H1 (cell line): ENCODE measurements at regions not wholly inside any gene's neighbourhood (a gene's known extent, or its start where the extent isn't known, plus 50 kb on each side); places are given as distances from the start of the nearest gene placed in this dataset.

Source experiments
- CTCF ChIA-PET: fragments of 300-600 bp; sonication (Branson Sonifier 250); formaldehyde crosslinking; loops from one replicate; lab custom pipeline; 2021; ENCODE audit not compliant: partially characterized antibody; lab: Charles Lee
- POLR2A ChIA-PET: fragments of 300-600 bp; sonication (Branson Sonifier 250); formaldehyde crosslinking; loops from one replicate; lab custom pipeline; 2021; ENCODE audit warnings: inconsistent platforms; ENCODE audit not compliant: partially characterized antibody; lab: Charles Lee
- DNase-seq, 2 experiments: peaks; one replicate each; pipeline versions ENCODE4 v3.0.0 to v3.0.0-alpha.2; 2010 to 2022; ENCODE audit warnings: low spot score in 2 of 2, low read depth in 1 of 2, mixed read lengths in 1 of 2
- FAIRE-seq: peaks from 2 replicates; lab custom pipeline; 2011; peaks lifted over from hg19 to GRCh38; lab: Jason Lieb, UNC
- H2AFZ ChIP-seq: 2 replicates; pipeline ENCODE4 v1.8.1; 2012; ENCODE audit warnings: low read length, inconsistent platforms
- H2AK5ac ChIP-seq: 2 replicates; pipeline ENCODE4 v1.6.1; 2013; ENCODE audit warnings: low read depth, low read length
- H2BK120ac ChIP-seq: replicated peaks from 2 replicates; pipeline ENCODE3; 2013; ENCODE audit warnings: low read depth, low read length, inconsistent platforms
- H2BK12ac ChIP-seq: 2 replicates; pipeline ENCODE4 v1.6.1; 2013; ENCODE audit warnings: low read depth, low read length
- H2BK15ac ChIP-seq: 2 replicates; pipeline ENCODE4 v1.6.1; 2013; ENCODE audit warnings: low read length
- H2BK20ac ChIP-seq: 2 replicates; pipeline ENCODE4 v1.6.1; 2013; ENCODE audit warnings: low read length
- H2BK5ac ChIP-seq: 2 replicates; pipeline ENCODE4 v1.6.1; 2013; ENCODE audit warnings: low read depth, low read length
- H3K14ac ChIP-seq: 2 replicates; pipeline ENCODE4 v1.6.1; 2013; ENCODE audit warnings: inconsistent platforms; ENCODE audit not compliant: insufficient read length
- H3K18ac ChIP-seq: 2 replicates; pipeline ENCODE4 v1.6.1; 2013; ENCODE audit warnings: low read length; ENCODE audit errors: extremely low read depth
- H3K23ac ChIP-seq: 2 replicates; pipeline ENCODE4 v1.6.1; 2013; ENCODE audit warnings: inconsistent platforms; ENCODE audit not compliant: insufficient read length
- H3K23me2 ChIP-seq: 2 replicates; pipeline ENCODE4 v1.6.1; 2013; ENCODE audit warnings: low read depth, low read length
- H3K27ac ChIP-seq: 2 replicates; pipeline ENCODE4 v1.6.1; 2011; ENCODE audit warnings: low read depth, low read length, inconsistent platforms
- H3K27me3 ChIP-seq, 4 experiments: replicated peaks in 1 of 4; 1 replicate in 1 of 4; 2 replicates in 3 of 4; pipeline versions ENCODE4 v1.6.1 to v1.8.1; 2011 to 2013; ENCODE audit warnings: low read length in 3 of 4, mild to moderate bottlenecking in 3 of 4, inconsistent platforms in 2 of 4, mixed read lengths in 2 of 4, moderate library complexity in 1 of 4; ENCODE audit not compliant: control insufficient read depth in 3 of 4, insufficient read depth in 3 of 4; ENCODE audit errors: extremely low read depth in 1 of 4
- H3K36me3 ChIP-seq, 4 experiments: 2 replicates each; pipeline versions ENCODE4 v1.6.1 to v1.8.1; 2011 to 2013; ENCODE audit warnings: mild to moderate bottlenecking in 4 of 4, low read length in 3 of 4, moderate library complexity in 2 of 4, control low read depth in 1 of 4, inconsistent platforms in 1 of 4; ENCODE audit not compliant: insufficient read depth in 4 of 4, control insufficient read depth in 2 of 4
- H3K4ac ChIP-seq: replicated peaks from 2 replicates; pipeline ENCODE3; 2013; ENCODE audit warnings: low read length, low read depth, mixed read lengths, inconsistent platforms; ENCODE audit not compliant: insufficient read length
- H3K4me1 ChIP-seq, 4 experiments: replicated peaks in 1 of 4; 1 replicate in 1 of 4; 2 replicates in 3 of 4; pipeline versions ENCODE4 v1.6.1 to v1.8.1; 2011 to 2013; ENCODE audit warnings: low read length in 3 of 4, inconsistent platforms in 2 of 4, mixed read lengths in 1 of 4; ENCODE audit not compliant: insufficient read depth in 4 of 4, control insufficient read depth in 3 of 4
- H3K4me2 ChIP-seq, 2 experiments: 2 replicates each; pipeline versions ENCODE4 v1.6.1 to v1.8.1; 2011 to 2013; ENCODE audit warnings: low read depth in 2 of 2, low read length in 2 of 2, control low read depth in 1 of 2, inconsistent platforms in 1 of 2, mild to moderate bottlenecking in 1 of 2; ENCODE audit not compliant: insufficient read depth in 1 of 2
- H3K4me3 ChIP-seq, 4 experiments: fragments of 200-600, 300-600 bp in 1 of 4; sonication (generic), shearing (Covaris generic), sonication (Bioruptor Twin) in 1 of 4; 2 replicates each; pipeline versions ENCODE4 v1.5.1 to v1.8.1; 2011 to 2016; ENCODE audit warnings: low read length in 4 of 4, low read depth in 3 of 4, control low read depth in 2 of 4, inconsistent platforms in 2 of 4, mild to moderate bottlenecking in 2 of 4, mixed read lengths in 1 of 4, moderate library complexity in 1 of 4; ENCODE audit not compliant: insufficient read depth in 2 of 4; ENCODE audit errors: extremely low read depth in 1 of 4
- H3K56ac ChIP-seq: replicated peaks from 2 replicates; pipeline ENCODE3; 2013; ENCODE audit warnings: low read depth, mild to moderate bottlenecking, mixed read lengths, low read length, inconsistent platforms; ENCODE audit not compliant: insufficient read length
- H3K79me1 ChIP-seq: 2 replicates; pipeline ENCODE4 v1.6.1; 2013; ENCODE audit warnings: low read depth, low read length, control low read depth
- H3K79me2 ChIP-seq, 2 experiments: 2 replicates each; pipeline versions ENCODE4 v1.6.1 to v1.8.1; 2012 to 2013; ENCODE audit warnings: low read length in 2 of 2, mild to moderate bottlenecking in 2 of 2, inconsistent platforms in 1 of 2; ENCODE audit not compliant: insufficient read depth in 2 of 2, control insufficient read depth in 1 of 2
- H3K9ac ChIP-seq, 4 experiments: replicated peaks in 1 of 4; 1 replicate in 1 of 4; 2 replicates in 3 of 4; pipeline versions ENCODE4 v1.6.1 to v1.8.1; 2011 to 2013; ENCODE audit warnings: low read depth in 3 of 4, low read length in 3 of 4, control low read depth in 2 of 4, mild to moderate bottlenecking in 2 of 4, moderate library complexity in 2 of 4, inconsistent platforms in 1 of 4; ENCODE audit errors: extremely low read depth in 1 of 4
- H3K9me3 ChIP-seq, 2 experiments: 2 replicates each; pipeline versions ENCODE4 v1.6.1 to v1.8.1; 2012 to 2013; ENCODE audit warnings: mild to moderate bottlenecking in 2 of 2, moderate library complexity in 2 of 2, control low read depth in 1 of 2, inconsistent platforms in 1 of 2, low read depth in 1 of 2, low read length in 1 of 2, mixed read lengths in 1 of 2; ENCODE audit not compliant: insufficient read depth in 2 of 2
- H4K20me1 ChIP-seq, 2 experiments: replicated peaks in 1 of 2; 2 replicates each; pipeline versions ENCODE3 to v1.8.1; 2011 to 2013; ENCODE audit warnings: inconsistent platforms in 2 of 2, low read length in 2 of 2, mild to moderate bottlenecking in 1 of 2; ENCODE audit not compliant: insufficient read depth in 2 of 2, control insufficient read depth in 1 of 2
- H4K5ac ChIP-seq: 2 replicates; pipeline ENCODE4 v1.6.1; 2013; ENCODE audit warnings: low read length, low read depth, mixed read lengths, inconsistent platforms; ENCODE audit not compliant: insufficient read length
- H4K8ac ChIP-seq: 2 replicates; pipeline ENCODE4 v1.8.0; 2013; ENCODE audit warnings: mild to moderate bottlenecking, moderate library complexity, low read length, inconsistent platforms; ENCODE audit not compliant: insufficient read depth; ENCODE audit errors: extremely low read depth
- H4K91ac ChIP-seq: replicated peaks from 2 replicates; pipeline ENCODE3; 2013; ENCODE audit warnings: low read length, mixed read lengths, inconsistent platforms; ENCODE audit not compliant: insufficient read length
- HDAC6 ChIP-seq: IDR thresholded peaks from one replicate; pipeline ENCODE4 v1.7.1; 2012; ENCODE audit warnings: low read depth, mild to moderate bottlenecking, inconsistent platforms, low read length, moderate library complexity
- SRF ChIP-seq: IDR thresholded peaks from 2 replicates; pipeline ENCODE4 v1.6.1; 2011; ENCODE audit warnings: mild to moderate bottlenecking, low read depth, low read length, moderate library complexity
- WGBS, 2 experiments: shearing (Covaris generic) in 1 of 2; methylation state at CpG; one replicate each; pipeline versions ENCODE4 v1.1.6 to v1.1.7; 2013 to 2015; ENCODE audit warnings: low lambda C conversion rate in 2 of 2, mixed read lengths in 2 of 2, inconsistent platforms in 1 of 2, low coverage in 1 of 2, missing lambda C conversion rate in 1 of 2; ENCODE audit not compliant: insufficient replicate concordance in 2 of 2, insufficient coverage in 1 of 2, insufficient read length in 1 of 2; ENCODE audit errors: extremely low coverage in 1 of 2, missing lambda C conversion rate in 1 of 2; 5-methylcytosine and 5-hydroxymethylcytosine counted together

GRCh38 chr11:114787126-114787525 lies 108.8 kb downstream of the NXPE2 start:
- Histone ChIP-seq H3K18ac (no peak overlapping the region), H3K4me3 (no peak overlapping the region), H3K14ac (no peak overlapping the region), H4K8ac (no peak overlapping the region), H2BK15ac (no peak overlapping the region), H2BK20ac (no peak overlapping the region), H4K5ac (no peak overlapping the region), H3K79me1 (no peaks in the 10 kb centered on the region), H3K79me2 (no peaks in the 10 kb centered on the region), H2BK12ac (peak overlapping the region; percentile 80; the same call in 1 of the 2 replicates), H3K27ac (no peak overlapping the region), H3K4ac (no peak overlapping the region), H4K91ac (no peak overlapping the region), H3K56ac (no peak overlapping the region), H3K23ac (no peak overlapping the region), H3K36me3 (no peaks in the 10 kb centered on the region), H2BK5ac (0 out of 2 replicates have a peak overlapping the region, but pooled peaks have one; percentile 13), H3K27me3 (no peaks in the 10 kb centered on the region), H3K9me3 (no peaks in the 10 kb centered on the region), H3K4me2 (no peak overlapping the region), H2BK120ac (no peak overlapping the region), H2AK5ac (no peak overlapping the region), H2AFZ (no peak overlapping the region), H3K9ac (no peak overlapping the region), H4K20me1 (no peaks in the 10 kb centered on the region), H3K23me2 (no peaks in the 10 kb centered on the region), H3K4me1 (peaks cover 0 to 2% (median 0%) of the 10 kb centered on the region in 4 experiments; a peak in 2 of 7 replicates)
- ChIA-PET POLR2A (no interaction called here), CTCF (interaction anchor here (1.2 to 4.3 kb wide), 5 partner anchors 9 to 547 kb away, joined by 3 to 30 read pairs (median 7); no protein-coding TSS in a partner anchor)
- 81% methylated on average over 8 of the region's 8 CpGs; no CpG with 5 or more reads in 1 of the 2 experiments for WGBS, 2 experiments
- DNase-seq (no peak), FAIRE-seq (no peak)
- TF ChIP-seq SRF (no peak), HDAC6 (no peak)
